Loucy (cell line): ENCODE measurements at regions not wholly inside any gene's neighbourhood (a gene's known extent, or its start where the extent isn't known, plus 50 kb on each side); places are given as distances from the start of the nearest gene placed in this dataset.

ENCODE experiments used
- CTCF ChIP-seq: fragments of 200-600 bp; sonication (generic); conservative IDR thresholded peaks from 2 replicates; pipeline ENCODE4 v1.5.1; 2014; ENCODE audit warnings: mild to moderate bottlenecking, antibody characterized with exemption, low read length
- EZH2phosphoT487 ChIP-seq: fragments of 200-600 bp; IDR thresholded peaks from 2 replicates; pipeline ENCODE4 v1.6.1; 2018; ENCODE audit warnings: antibody characterized with exemption, mild to moderate bottlenecking, moderate library complexity, borderline replicate concordance

- TF ChIP-seq CTCF (no peak), EZH2phosphoT487 (no peak)
Observed at GRCh38 chr13:74771964-74772363, 637.8 kb upstream of the KLF12 start.
